HFFc6 (cell line): ENCODE measurements at regions not wholly inside any gene's neighbourhood (a gene's known extent, or its start where the extent isn't known, plus 50 kb on each side); places are given as distances from the start of the nearest gene placed in this dataset.

Experiments
- DNase-seq: peaks from one replicate; pipeline ENCODE4 v3.0.0-alpha.2; 2018
- H3K27ac Mint-ChIP-seq: 2 replicates; pipeline ENCODE4 v1.8.0; 2020; ENCODE audit warnings: mild to moderate bottlenecking, mixed read lengths
- H3K27me3 Mint-ChIP-seq: 2 replicates; pipeline ENCODE4 v1.8.0; 2021; ENCODE audit warnings: mild to moderate bottlenecking, moderate library complexity, mixed read lengths; ENCODE audit not compliant: insufficient read depth
- H3K36me3 Mint-ChIP-seq: 2 replicates; pipeline ENCODE4 v1.8.0; 2021; ENCODE audit warnings: low read depth, mixed read lengths
- H3K4me1 Mint-ChIP-seq: 2 replicates; pipeline ENCODE4 v1.8.0; 2020; ENCODE audit warnings: low read depth, mixed read lengths
- H3K4me3 Mint-ChIP-seq: 2 replicates; pipeline ENCODE4 v1.8.0; 2020; ENCODE audit warnings: mild to moderate bottlenecking, moderate library complexity, mixed read lengths
- H3K9me3 Mint-ChIP-seq: 2 replicates; pipeline ENCODE4 v1.8.0; 2020; ENCODE audit warnings: mild to moderate bottlenecking, mixed read lengths
- TF ChIP-seq, protein P1 (sequence below): fragments of 200-600 bp; sonication (generic); IDR thresholded peaks from 2 replicates; pipeline ENCODE4 v1.5.0; 2021; ENCODE audit warnings: antibody characterized with exemption, mild to moderate bottlenecking

DNA sequence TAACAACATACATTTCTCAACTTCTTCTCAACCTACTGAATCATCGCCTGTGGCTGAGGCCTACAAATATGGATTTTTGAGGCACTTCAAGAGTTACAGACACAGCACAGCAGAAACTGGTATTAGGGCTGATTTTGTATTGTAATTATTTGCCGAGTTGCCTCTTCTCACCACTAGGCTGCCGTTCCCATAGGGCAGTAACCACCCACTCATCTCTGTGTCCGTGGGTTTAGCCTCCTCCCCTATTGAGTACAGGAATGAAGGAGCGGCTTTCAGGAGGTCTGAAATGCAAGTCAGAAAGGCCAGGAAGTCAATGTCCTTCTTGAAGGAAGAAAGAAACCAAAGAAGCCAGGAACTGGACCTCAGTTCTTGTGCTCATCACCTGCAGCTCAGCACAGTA, 220.8 kb downstream of the MTHFS start:
- no peak overlapping the region for H3K4me3 Mint-ChIP-seq

DNA sequence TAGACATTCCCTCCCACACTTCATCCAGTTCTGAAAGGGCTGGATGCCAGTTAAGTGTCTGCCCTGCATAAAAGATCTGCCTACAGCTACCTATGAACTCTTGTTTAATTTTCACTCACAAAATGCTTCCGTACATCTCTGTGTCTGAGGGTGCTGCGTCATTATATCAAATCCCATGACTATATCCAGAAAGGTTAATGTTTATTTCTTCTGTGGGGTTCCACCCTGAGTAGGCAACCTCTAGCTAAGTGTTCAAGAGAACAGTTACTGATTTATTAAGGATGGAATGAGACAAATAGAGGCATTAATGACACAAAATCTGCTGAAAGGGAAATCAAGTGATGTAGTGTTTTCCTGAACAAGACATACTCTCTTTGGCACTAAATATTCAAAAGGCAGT, 220.2 kb downstream of the MTHFS start:
- Mint-ChIP-seq H3K36me3 (no peaks in the 10 kb centered on the region), H3K4me1 (peaks cover 65% of the 10 kb centered on the region), H3K4me3 (no peak overlapping the region), H3K9me3 (no peaks in the 10 kb centered on the region), H3K27me3 (no peaks in the 10 kb centered on the region), H3K27ac (no peak overlapping the region)
- no peak for DNase-seq
- TF ChIP-seq, protein P1, sequence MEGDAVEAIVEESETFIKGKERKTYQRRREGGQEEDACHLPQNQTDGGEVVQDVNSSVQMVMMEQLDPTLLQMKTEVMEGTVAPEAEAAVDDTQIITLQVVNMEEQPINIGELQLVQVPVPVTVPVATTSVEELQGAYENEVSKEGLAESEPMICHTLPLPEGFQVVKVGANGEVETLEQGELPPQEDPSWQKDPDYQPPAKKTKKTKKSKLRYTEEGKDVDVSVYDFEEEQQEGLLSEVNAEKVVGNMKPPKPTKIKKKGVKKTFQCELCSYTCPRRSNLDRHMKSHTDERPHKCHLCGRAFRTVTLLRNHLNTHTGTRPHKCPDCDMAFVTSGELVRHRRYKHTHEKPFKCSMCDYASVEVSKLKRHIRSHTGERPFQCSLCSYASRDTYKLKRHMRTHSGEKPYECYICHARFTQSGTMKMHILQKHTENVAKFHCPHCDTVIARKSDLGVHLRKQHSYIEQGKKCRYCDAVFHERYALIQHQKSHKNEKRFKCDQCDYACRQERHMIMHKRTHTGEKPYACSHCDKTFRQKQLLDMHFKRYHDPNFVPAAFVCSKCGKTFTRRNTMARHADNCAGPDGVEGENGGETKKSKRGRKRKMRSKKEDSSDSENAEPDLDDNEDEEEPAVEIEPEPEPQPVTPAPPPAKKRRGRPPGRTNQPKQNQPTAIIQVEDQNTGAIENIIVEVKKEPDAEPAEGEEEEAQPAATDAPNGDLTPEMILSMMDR = no peak

More for the DNA sequence above, 220.8 kb downstream of the MTHFS start:
- Mint-ChIP-seq H3K4me1 (peaks cover 58% of the 10 kb centered on the region), H3K27ac (no peak overlapping the region), H3K27me3 (no peaks in the 10 kb centered on the region; the same call in 1 of the 2 replicates), H3K36me3 (no peaks in the 10 kb centered on the region), H3K9me3 (no peaks in the 10 kb centered on the region)
- TF ChIP-seq, protein P1 = peak; percentile 28; the same call in 1 of the 2 replicates
- no peak for DNase-seq

DNA sequence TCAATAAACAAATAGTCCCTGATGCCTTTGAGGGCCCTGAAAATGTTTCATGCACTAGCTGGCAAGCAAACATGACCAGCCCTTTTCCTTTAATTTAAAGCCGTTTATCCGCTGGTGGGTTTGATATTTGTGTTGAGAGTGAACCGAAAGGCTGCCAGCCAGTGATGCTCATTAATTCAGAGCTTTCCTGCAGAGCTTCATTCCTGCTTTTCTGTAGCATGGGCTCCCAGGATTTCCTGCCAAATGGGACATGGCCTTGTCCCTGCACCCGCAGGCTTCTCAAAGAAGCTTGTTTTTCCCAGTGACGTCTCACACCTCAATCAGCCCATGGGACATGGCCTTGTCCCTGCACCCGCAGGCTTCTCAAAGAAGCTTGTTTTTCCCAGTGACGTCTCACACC, 219.6 kb downstream of the MTHFS start:
- TF ChIP-seq, protein P1 = no peak
- no peak for DNase-seq
- peaks cover 69% of the 10 kb centered on the region for H3K4me1 Mint-ChIP-seq
- no peak overlapping the region for H3K4me3 Mint-ChIP-seq
- no peak overlapping the region for H3K27ac Mint-ChIP-seq
- no peaks in the 10 kb centered on the region for H3K27me3 Mint-ChIP-seq
- no peaks in the 10 kb centered on the region for H3K36me3 Mint-ChIP-seq
- H3K9me3 Mint-ChIP-seq = no peaks in the 10 kb centered on the region

- H3K9me3 Mint-ChIP-seq = no peaks in the 10 kb centered on the region
- H3K27me3 Mint-ChIP-seq = no peaks in the 10 kb centered on the region
- DNase-seq = no peak
- H3K36me3 Mint-ChIP-seq = no peaks in the 10 kb centered on the region
- H3K4me3 Mint-ChIP-seq = no peak overlapping the region
- no peak overlapping the region for H3K27ac Mint-ChIP-seq
- peaks cover 69% of the 10 kb centered on the region for H3K4me1 Mint-ChIP-seq
- TF ChIP-seq, protein P1 = no peak
Measured at GRCh38 chr15:79678032-79678701, 218.6 kb downstream of the MTHFS start.

- Mint-ChIP-seq H3K9me3 (no peaks in the 10 kb centered on the region), H3K4me1 (peaks cover 58% of the 10 kb centered on the region), H3K27me3 (no peaks in the 10 kb centered on the region), H3K4me3 (peak overlapping the region; percentile 74), H3K27ac (peak overlapping the region; percentile 89), H3K36me3 (no peaks in the 10 kb centered on the region)
- peak; percentile 68 for DNase-seq
- TF ChIP-seq, protein P1 = no peak
Measured at GRCh38 chr15:79680720-79681119, 216.1 kb downstream of the MTHFS start.
